Neural cell (in vitro differentiated cells): ENCODE measurements at regions not wholly inside any gene's neighbourhood (a gene's known extent, or its start where the extent isn't known, plus 50 kb on each side); places are given as distances from the start of the nearest gene placed in this dataset.

Source experiments
- MXI1 ChIP-seq: fragments of 450-650 bp; conservative IDR thresholded peaks from 2 replicates; pipeline ENCODE4 v1.6.1; 2014; ENCODE audit warnings: antibody characterized with exemption, mild to moderate bottlenecking; ENCODE audit not compliant: poor library complexity, severe bottlenecking
- POLR2AphosphoS5 ChIP-seq: IDR thresholded peaks from 2 replicates; pipeline ENCODE4 v1.6.1; 2012
- SMC3 ChIP-seq: fragments of 450-650 bp; conservative IDR thresholded peaks from 2 replicates; pipeline ENCODE4 v1.6.1; 2014; ENCODE audit warnings: antibody characterized with exemption, mild to moderate bottlenecking, moderate library complexity; ENCODE audit not compliant: poor library complexity

DNA sequence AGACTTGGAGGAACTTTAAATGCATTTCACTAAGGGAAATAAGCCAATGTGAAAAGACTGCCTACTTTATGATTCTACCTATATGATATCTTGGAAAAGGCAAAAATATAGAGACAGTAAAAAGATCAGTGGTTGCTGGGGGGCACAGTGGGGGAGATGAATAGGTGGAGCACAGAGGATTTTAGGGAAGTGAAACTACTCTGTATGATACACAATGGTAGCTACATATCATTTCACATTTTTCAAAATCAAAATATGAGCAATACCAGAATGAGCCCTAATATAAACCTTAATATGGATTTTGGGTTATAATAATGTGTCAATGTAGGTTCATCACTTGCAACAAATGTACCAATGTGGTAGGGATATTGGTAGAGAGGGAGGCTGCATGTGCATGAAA is 161.4 kb upstream of the HTR1E start:
- TF ChIP-seq MXI1 (no peak), SMC3 (no peak), POLR2AphosphoS5 (no peak)
